Limb (tissue), 2 donors: ENCODE measurements at regions not wholly inside any gene's neighbourhood (a gene's known extent, or its start where the extent isn't known, plus 50 kb on each side); places are given as distances from the start of the nearest gene placed in this dataset.
"Not testable (repeated sequence)": the region's sequence is repeated elsewhere in the genome, so short reads cannot be mapped to it uniquely, and the experiment has no call there.

Experiments used
- DNase-seq, 2 donors: peaks; one replicate each; pipeline ENCODE4 v3.0.0-alpha.2; 2016; ENCODE audit errors: extremely low spot score in 2 of 2

DNA sequence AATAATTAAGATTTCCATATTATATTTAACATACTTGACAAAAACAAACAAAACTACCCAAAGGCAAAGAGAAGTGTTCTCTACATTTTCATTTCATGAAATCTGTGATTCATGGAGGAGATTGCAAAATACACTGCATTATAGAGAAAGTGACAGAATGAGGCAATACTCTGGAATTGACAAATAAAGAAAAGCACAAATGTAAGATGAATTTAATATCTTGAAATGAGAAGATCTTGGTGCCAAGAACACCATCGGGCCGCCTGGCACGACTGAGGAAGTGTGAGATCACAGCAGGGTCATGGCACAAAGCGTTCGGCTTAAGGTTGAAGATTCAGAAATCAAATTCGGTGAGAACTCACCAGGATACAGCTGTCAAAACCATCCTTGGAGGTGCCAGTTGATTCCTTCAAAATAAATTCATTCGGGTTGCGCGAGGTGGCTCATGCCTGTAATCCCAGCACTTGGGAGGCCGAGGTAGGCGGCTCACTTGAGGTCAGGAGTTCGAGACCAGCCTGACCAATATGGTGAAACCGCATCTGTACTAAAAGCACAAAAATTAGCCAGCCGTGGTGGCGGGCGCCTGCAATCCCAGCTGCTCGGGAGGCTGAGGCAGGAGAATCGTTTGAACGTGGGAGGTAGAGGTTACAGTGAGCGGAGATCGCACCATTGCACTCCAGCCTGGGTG is 174.0 kb upstream of the PFKP start:
- DNase-seq, result no peak

DNA sequence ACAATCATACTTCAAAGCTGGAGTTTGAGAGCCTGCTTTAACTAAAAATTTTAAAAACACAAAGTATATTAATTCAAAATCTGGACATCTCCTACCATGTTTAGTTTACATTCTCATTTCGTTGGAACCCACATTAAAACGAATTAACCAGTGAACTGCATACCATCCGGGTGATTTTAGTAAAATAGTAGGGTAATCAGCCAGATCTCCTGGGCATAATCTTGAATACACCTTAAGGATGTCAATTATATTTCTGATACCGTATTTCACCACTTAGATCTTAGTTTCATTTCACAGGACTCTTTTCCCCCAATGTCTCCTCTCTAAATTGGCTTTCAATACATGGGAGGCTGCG is 175.6 kb upstream of the PFKP start:
- no peak for DNase-seq

DNA sequence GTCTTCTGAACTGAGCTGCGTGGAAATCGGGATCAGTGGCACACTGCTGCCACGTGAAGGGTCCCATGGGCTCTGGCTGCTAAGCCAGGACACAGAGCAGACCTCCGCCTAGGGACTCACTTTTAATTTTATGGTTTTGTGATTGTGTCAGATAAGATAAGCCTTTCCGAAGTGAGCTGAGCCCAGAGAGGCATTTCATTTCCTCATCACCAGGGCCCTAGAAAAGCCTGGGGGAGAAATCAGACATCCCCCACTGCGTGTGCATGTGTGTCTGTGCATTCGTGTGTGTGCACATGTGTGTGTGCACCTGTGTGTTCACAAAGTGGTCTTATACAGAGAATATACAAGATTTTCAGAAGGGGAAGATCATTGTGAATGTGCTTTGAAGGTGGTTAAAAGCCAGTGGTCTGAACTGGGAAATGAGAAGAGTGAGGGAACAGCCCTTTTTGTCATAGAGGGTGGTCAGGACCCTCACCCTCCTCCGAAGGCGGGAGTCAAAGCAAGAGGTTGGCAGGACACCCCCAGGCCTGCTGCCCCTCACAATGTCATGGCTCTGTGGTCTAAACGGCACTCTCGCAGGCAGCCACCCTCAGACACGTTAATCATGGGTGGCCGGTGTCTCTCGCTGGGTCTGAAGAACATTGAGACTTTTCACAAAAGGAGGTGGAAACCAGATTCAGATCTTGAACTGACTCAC is 176.1 kb upstream of the PFKP start:
- no peak for DNase-seq

DNA sequence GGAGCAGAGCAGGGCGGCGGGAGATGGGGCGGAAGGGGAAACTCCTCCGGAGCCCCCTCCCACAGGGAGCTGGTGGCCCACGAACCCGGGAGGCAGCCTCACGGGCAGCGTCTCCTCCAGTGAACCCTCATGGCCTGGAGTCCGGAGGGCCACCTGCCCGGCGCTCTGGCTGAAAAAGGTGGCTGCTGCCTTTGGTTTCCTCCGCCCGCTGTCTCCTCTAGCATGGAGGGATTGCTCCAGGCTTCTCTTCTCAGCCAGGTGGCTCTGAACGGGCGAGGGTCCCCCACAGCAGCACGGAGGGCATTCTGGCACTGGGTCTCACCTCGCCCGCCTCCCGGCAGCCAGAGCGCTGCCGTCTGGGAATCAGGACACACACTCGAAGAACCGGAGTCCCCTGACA is 177.3 kb upstream of the PFKP start:
- no peak for DNase-seq

DNA sequence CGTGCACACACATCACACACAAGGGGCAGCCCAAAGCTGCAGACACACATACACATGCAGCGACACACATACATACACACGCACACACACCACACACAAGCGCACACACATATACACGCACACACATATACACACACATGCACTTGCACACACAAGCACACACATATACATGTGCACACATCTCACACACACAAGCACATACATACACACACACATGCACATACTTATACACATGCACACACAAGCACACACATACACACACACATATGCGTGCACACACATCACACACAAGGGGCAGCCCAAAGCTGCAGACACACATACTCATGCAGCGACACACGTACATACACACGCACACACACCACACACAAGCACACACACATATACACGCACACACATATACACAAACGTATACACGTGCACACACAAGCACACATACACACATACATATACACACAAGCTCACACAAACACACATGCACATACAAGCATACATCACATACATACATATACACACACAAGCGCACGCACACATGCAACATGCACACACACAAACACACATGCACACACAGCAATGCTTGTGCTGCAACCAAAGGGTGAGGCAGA is 178.8 kb upstream of the PFKP start:
- no peak for DNase-seq

DNA sequence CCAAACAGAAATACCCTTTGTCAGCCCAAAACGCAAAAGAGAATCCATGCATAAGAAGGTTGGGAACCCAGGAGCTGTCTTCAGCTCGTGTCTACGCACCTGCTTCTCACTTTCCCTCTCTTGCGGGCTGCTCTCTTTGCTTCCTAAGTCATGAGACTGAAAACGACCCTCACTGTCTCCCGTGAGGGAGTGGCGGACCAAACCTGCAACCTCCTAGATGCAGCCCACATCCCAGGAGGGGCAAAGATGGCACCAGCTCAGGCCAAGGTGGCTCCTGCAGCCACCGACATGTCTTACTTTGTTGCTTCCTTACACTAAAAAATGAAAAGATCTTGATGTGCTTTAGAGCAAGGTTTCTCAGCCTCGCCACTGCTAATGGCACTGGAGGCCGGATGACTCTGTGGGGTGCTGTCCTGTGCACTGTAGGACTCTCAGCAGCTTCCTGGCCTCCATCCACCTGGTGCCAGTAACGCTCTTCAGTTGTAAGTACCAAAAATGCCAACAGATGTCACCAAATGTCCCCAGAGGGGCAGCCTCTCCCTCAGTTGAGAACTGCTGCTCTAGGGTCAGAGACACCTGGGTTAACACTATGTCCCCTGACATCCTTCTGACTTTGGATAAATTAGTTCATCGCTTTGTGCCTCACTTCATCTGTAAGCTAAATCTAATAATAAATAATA is 179.8 kb upstream of the PFKP start:
- no peak for DNase-seq

DNA sequence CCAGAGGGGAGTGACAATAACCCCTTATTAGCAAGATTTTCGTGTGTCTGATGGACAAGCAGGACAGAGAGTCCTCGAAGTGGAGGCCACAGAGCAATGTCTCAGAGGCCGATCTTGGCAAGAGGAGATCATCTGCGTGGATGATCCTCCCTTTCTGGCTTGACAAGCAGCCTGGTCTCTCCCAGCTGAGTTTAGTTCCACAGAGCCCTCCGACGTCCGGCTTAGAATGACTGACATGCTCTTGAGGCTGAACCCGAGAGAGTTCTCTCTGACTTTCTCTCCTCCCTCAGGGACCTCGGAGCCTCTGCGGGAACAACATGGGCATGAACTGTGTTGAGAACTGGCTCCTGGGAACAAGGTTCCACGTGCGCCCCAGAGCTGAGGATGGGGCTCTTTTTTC is 180.7 kb upstream of the PFKP start:
- DNase-seq, result no peak

DNA sequence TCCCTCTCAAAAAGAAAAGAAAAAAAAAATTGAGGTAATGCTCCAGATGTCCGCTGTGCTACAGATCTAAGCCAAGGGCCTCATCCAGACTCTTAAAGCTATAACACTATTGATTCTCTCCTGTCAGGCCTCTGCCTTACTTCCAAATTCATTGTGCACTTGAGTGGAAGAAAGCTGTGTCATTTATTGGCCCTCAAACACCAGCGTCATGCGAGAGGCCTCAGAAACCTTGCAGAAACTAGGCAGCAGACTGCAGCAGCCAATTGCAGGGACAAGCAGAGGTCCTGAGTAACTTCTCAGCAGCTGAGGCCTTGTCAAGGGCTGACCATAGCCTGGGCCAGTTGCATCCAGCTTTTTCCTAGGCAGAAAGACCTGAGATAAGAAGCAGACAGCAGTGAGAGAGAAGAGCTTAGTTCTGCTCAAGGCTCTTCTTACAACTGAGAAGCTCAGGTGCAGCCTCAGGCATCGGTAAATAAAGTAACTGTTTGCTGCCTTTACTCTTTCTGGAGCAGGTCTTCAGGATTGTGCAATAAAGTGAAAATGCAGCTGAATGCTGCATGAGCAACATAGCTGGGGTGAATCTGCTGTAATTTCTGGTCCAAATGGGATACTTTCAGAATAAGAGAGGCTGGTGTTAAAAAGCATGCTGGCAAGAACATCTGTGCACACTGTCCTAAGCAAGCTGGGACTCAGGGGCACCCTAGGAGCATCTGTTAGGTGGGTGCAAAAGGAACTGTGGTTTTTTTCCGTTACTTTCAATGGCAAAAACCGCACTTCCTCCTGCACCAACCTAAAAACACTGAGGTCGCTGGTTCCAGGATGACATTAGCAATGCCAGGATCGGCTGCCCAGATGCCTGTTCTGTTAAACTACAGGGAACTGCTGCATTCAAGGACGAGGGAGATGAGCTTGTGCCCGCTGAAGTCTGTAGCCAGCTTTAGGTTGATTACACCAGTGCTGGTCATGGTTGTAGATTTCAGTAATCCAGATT is 181.8 kb upstream of the PFKP start:
- DNase-seq, result peak in 1 of 2 donors; percentile 36

DNA sequence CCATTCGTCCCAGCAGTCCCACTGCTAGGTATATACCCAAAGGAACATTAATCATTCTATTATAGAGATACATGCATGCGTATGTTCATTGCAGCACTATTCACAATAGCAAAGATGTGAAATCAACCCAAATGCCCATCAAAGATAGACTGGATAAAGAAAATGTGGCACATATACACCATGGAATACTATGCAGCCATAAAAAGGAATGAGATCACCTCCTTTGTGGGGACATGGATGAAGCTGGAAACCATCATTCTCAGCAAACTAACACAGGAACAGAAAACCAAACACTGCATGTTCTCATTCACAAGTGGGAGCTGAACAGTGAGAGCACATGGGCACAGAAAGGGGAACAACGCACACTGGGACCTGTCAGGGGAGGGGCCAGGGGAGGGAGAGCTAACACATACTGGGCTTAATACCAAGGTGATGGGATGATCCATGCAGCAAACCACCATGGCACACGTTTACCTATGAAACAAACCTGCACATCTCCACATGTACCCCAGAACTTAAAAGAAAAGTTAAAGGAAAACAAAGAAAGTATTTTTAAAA is 183.3 kb upstream of the PFKP start:
- DNase-seq, result not testable (repeated sequence)

DNA sequence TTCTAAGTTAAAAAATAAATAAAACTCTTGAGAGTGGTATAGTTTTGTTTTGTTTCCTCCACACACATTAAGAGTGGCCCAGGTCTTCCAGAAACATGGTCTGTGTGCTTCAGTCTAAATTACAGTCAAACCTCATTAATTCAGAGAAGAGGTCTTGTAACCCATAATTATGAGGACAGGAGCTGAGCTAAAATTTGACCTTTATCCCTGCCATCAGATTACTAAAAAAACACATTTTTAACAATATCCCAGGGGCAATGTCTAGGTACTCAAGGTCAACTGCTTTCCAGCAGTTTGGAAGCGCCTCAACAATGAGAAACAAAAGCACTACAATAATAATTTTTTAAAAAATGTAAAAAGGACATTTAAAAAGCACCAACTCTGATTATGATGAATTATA is 184.1 kb upstream of the PFKP start:
- no peak for DNase-seq

DNA sequence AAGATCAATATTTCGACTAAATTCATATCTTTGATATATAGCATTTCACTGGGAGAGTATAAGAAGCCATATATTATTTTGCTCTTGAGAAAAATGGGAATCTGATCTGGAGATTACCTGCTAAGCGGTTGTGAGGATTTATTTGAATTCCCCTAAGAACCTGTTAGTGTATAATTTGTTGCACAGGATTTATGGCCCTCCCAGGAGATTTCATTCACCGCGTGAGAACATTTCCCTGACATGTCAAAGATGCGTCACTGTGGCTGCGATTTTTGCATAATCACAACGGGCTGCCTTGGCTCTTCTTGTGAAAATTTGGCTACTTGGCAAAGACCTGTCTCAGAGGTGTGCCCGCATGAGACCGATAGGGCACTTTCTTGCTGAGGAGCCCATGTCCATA is 184.7 kb upstream of the PFKP start:
- DNase-seq, result peak; percentile 27 to 39

DNA sequence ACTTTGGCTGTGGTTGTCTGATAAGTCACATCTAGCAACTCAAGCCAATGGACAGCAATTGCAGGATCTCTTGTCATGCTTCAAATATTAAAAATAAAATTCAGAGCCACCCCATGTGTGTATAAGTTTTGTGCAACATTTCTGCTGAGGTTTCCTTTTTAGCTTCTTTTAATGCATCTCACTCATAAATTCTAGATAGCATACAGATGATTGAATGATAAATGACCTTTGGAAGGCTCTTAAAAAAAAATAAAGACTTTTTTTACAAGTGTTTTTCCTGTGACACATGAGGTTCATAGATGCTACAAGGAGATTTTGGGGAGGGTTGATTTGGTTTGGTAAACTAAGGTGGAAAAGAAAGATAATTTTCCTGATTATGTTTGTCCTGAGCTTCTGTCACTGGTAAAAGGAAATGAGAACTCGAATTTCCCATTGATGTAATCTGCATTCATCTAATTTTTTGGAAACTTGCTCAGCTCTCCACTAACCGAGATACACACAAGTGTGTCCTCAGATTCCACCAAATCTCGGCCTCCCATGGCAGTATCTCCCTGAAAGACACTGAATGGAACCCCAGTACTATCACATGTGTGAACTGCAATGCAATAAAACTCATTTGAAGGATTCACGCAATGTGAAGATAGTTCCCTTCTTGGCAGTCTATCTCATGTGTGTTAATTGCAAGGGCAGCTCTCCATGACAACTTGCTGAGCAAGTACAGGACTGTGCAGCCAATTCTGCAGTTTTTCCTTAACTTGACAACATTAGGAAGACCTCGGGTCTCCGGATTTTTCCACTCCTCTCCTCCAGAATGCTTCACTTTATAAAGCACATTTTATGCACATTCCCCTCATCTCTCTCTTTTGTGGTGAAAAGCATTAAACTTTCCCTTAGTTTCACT is 185.4 kb upstream of the PFKP start:
- DNase-seq, result no peak

DNA sequence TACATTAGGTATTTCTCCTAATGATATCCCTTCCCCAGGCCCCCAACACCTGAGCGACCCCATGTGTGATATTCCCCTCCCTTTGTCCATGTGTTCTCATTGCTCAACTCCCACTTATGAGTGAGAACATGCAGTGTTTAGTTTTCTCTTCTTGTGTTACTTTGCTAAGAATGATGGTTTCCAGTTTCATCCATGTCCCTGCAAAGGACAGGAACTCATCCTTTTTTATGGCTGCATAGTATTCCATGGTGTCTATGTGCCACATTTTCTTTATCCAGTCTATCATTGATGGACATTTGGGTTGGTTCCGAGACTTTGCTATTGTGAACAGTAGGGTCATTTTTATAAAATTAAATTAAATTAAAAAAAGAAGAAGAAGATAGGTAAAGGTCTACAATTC is 187.3 kb upstream of the PFKP start:
- not testable (repeated sequence) for DNase-seq

DNA sequence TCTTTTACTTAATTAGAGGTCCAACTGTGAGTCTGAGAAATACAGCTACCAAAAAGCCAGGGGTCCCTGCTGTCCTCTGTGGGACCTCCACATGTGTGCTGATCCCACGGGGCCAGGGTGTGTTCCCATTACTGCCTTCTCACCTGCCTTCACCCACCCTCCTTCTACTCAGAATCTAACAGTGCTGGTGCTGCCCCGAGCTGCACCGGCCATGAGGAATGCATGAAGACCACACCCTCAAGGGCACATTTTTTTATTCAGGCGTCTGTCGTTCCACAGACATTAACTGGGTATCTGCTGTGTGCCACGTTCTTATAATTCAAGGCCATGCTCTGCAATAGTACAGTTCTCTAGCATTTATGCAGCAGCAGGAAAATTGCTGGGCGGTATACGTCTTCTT is 188.5 kb upstream of the PFKP start:
- DNase-seq, result no peak

DNA sequence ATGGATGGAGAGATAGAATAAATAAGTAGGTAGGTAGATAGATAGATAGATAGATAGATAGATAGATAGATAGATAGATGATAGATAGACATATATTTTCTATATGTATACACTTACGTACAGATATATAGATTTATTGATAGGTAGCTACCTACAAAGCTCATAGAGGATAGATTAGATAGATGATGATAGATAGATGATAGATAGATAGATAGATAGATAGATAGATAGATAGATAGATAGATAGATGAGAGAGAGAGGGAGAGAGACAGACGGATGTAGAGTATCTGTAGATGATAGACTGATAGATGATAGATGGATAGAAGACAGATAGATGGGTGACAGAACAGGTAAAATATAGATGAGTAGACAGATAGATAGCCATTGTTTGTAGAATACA is 191.3 kb upstream of the PFKP start:
- no peak for DNase-seq

DNA sequence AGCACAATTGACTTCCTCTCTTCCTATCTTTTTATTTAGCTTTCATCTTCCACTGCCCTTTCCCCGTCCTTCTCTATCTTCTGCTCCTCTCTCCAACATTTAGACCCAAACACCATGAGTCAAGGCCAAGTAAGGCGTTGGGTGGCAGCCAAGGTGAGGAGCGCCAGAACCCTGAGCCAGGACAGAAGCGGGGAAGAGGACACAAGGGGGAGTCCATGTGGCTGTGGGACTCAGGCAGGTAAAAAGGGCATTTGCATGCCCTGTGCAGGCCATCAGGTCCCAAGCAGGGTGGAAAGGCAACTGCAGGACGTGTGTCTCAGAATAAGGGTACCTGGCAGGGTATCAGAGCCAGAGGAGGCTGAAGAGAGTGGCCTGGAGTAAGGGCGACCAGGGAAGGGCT is 192.4 kb upstream of the PFKP start:
- no peak for DNase-seq

DNA sequence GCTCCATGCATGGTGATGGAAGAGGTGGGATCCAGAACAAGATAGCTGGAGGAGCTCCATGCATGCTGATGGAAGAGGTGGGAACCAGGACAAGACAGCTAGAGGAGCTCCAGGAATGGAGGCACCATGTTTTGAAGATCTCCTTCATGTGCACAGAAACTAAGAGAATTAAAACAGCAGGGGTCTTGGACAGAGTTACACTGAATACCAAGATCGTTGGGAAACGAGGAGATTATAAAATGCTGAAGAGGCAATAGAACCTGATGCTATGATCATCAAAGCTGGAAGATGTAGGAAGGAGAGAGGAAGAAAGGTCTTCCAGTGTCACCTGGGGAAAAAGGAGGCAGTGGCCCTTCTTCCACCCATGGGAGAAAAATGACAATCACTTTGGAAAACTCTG is 193.6 kb upstream of the PFKP start:
- no peak for DNase-seq

DNA sequence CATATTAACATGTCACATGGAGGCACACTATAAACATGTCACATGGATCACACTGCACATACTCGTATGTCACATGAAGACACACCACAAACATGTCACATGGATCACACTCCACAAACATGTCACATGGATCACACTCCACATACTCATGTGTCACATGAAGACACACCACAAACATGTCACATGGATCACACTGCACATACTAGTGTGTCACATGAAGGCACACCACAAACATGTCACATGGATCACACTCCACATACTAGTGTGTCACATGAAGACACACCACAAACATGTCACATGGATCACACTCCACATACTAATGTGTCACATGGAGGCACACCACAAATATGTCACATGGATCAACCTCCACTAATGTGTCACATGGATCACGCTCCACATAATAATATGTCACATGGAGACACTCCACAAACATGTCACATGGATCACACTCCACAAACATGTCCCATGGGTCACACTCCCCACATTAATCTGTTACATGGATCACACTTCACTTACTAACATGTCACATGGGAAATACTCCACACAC is 195.6 kb upstream of the PFKP start:
- no peak for DNase-seq

DNA sequence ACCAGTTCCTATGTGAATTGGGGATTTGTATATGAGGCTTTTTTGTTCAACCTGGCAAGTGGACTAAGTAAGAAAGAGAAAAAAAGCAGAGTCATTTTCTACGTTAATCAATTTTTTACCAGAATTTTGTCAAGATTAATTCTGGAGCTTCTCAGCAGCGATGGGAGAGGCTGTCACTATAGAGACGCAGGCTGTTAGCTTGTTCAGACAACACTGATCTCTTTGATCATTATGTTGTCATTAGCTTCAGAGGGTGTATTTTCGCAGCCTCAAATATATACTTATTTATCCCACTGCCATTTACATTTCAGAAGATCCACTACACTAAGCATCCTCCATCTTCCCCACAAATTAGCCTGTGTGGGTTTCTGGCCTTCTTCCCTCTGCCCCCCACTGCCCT is 196.7 kb upstream of the PFKP start:
- no peak for DNase-seq
